Prostate gland (tissue), 2 donors: ENCODE measurements at regions not wholly inside any gene's neighbourhood (a gene's known extent, or its start where the extent isn't known, plus 50 kb on each side); places are given as distances from the start of the nearest gene placed in this dataset.

Experiments used
- DNase-seq: peaks from one replicate; pipeline ENCODE4 v3.0.0-alpha.2; 2019; ENCODE audit warnings: low spot score
- H3K27ac ChIP-seq, 2 donors: fragments of 200-600 bp; sonication (generic); 2 replicates each; pipeline ENCODE4 v1.5.1; 2017 to 2019
- H3K27me3 ChIP-seq: fragments of 200-600 bp; sonication (generic); replicated peaks from 2 replicates; pipeline ENCODE4 v1.5.1; 2019; ENCODE audit not compliant: insufficient read depth
- H3K36me3 ChIP-seq, 2 donors: fragments of 200-600 bp; sonication (generic); 1 replicate in 1 of 2; 2 replicates in 1 of 2; pipeline versions ENCODE4 v1.5.1 to v1.8.1; 2017 to 2019
- H3K4me1 ChIP-seq: fragments of 200-600 bp; sonication (generic); replicated peaks from 2 replicates; pipeline ENCODE4 v1.5.1; 2019
- H3K4me3 ChIP-seq, 2 donors: fragments of 200-600 bp; sonication (generic); 2 replicates each; pipeline ENCODE4 v1.5.1; 2017 to 2019
- H3K9me3 ChIP-seq: fragments of 200-600 bp; sonication (generic); 2 replicates; pipeline ENCODE4 v1.5.1; 2017
- CTCF ChIP-seq, 4 experiments: fragments of 200-600 bp in 2 of 4; fragments of 450-650 bp in 2 of 4; sonication (generic) in 2 of 4; IDR thresholded peaks; 1 replicate in 3 of 4; 2 replicates in 1 of 4; pipeline ENCODE4 v1.5.1; 2016 to 2019; ENCODE audit warnings: antibody characterized with exemption in 4 of 4, mild to moderate bottlenecking in 2 of 4, moderate library complexity in 2 of 4
- POLR2A ChIP-seq: fragments of 450-650 bp; IDR thresholded peaks from one replicate; pipeline ENCODE4 v1.6.1; 2016; ENCODE audit warnings: antibody characterized with exemption, mild to moderate bottlenecking
- POLR2AphosphoS5 ChIP-seq: sonication (generic); formaldehyde crosslinking; IDR thresholded peaks from one replicate; pipeline ENCODE4 v1.6.1; 2017; ENCODE audit warnings: antibody characterized with exemption
- WGBS: methylation state at CpG from one replicate; pipeline ENCODE4 v1.1.5; 2018; 5-methylcytosine and 5-hydroxymethylcytosine counted together
- intact Hi-C: fragments of 100-400 bp; cut with DNase I; formaldehyde crosslinking; loops from one replicate; pipeline ENCODE4 v1.14.2; 2022

GRCh38 chr16:51535591-51535990 is 384.5 kb upstream of the SALL1 start:
- Histone ChIP-seq H3K27me3 (no peaks in the 10 kb centered on the region), H3K4me3 (no peak overlapping the region), H3K27ac (no peak overlapping the region), H3K9me3 (no peaks in the 10 kb centered on the region), H3K4me1 (no peaks in the 10 kb centered on the region), H3K36me3 (no peaks in the 10 kb centered on the region)
- 63% methylated on average over 11 of the region's 11 CpGs for WGBS
- TF ChIP-seq CTCF (IDR thresholded peaks at IDR 0.05) (no peak), POLR2A (no peak), POLR2AphosphoS5 (no peak)
- intact Hi-C loops = no loop called here
- no peak for DNase-seq

GRCh38 chr16:51532551-51532950 is 381.5 kb upstream of the SALL1 start:
- Histone ChIP-seq H3K4me3 (no peak overlapping the region), H3K27ac (no peak overlapping the region), H3K4me1 (no peaks in the 10 kb centered on the region), H3K9me3 (no peaks in the 10 kb centered on the region), H3K27me3 (no peaks in the 10 kb centered on the region), H3K36me3 (no peaks in the 10 kb centered on the region)
- TF ChIP-seq POLR2AphosphoS5 (no peak), CTCF (IDR thresholded peaks at IDR 0.05) (no peak), POLR2A (no peak)
- DNase-seq = no peak
- WGBS = 60% methylated on average over 1 of the region's 1 CpG
- intact Hi-C loops = no loop called here

GRCh38 chr16:51531271-51531670 is 380.2 kb upstream of the SALL1 start:
- no peaks in the 10 kb centered on the region for H3K27me3 ChIP-seq
- H3K4me3 ChIP-seq = no peak overlapping the region
- H3K9me3 ChIP-seq = no peaks in the 10 kb centered on the region
- no peak overlapping the region for H3K27ac ChIP-seq
- DNase-seq = no peak
- H3K36me3 ChIP-seq = no peaks in the 10 kb centered on the region
- no peaks in the 10 kb centered on the region for H3K4me1 ChIP-seq
- intact Hi-C loops = no loop called here
- 80% methylated on average over 3 of the region's 3 CpGs for WGBS
- TF ChIP-seq CTCF (IDR thresholded peaks at IDR 0.05) (no peak), POLR2AphosphoS5 (no peak), POLR2A (no peak)

GRCh38 chr16:51527349-51527748 is 376.3 kb upstream of the SALL1 start:
- DNase-seq = no peak
- no peak overlapping the region for H3K4me3 ChIP-seq
- H3K9me3 ChIP-seq = no peaks in the 10 kb centered on the region
- TF ChIP-seq POLR2A = no peak
- no peak for TF ChIP-seq CTCF (IDR thresholded peaks at IDR 0.05)
- no peak for TF ChIP-seq POLR2AphosphoS5
- 96% methylated on average over 6 of the region's 6 CpGs for whole genome bisulfite sequencing
- H3K27me3 ChIP-seq = no peaks in the 10 kb centered on the region
- intact Hi-C loops = no loop called here
- no peaks in the 10 kb centered on the region for H3K4me1 ChIP-seq
- H3K27ac ChIP-seq = no peak overlapping the region
- H3K36me3 ChIP-seq = no peaks in the 10 kb centered on the region

GRCh38 chr16:51526621-51527020 is 375.6 kb upstream of the SALL1 start:
- no peak overlapping the region for H3K27ac ChIP-seq
- 18% methylated on average over 9 of the region's 9 CpGs for WGBS
- no peak overlapping the region for H3K4me3 ChIP-seq
- no peaks in the 10 kb centered on the region for H3K27me3 ChIP-seq
- intact Hi-C loops = no loop called here
- TF ChIP-seq POLR2AphosphoS5 (no peak), POLR2A (no peak), CTCF (IDR thresholded peaks at IDR 0.05) (no peak)
- DNase-seq = no peak
- H3K9me3 ChIP-seq = no peaks in the 10 kb centered on the region
- H3K36me3 ChIP-seq = no peaks in the 10 kb centered on the region
- H3K4me1 ChIP-seq = no peaks in the 10 kb centered on the region
